Myocyte (in vitro differentiated cells): ENCODE measurements at regions not wholly inside any gene's neighbourhood (a gene's known extent, or its start where the extent isn't known, plus 50 kb on each side); places are given as distances from the start of the nearest gene placed in this dataset.
"Not testable (repeated sequence)": the region's sequence is repeated elsewhere in the genome, so short reads cannot be mapped to it uniquely, and the experiment has no call there.

Experiments used
- DNase-seq: peaks from one replicate; pipeline ENCODE4 v3.0.0-alpha.2; 2012; ENCODE audit warnings: low read depth

- DNase-seq: no peak
Measured at GRCh38 chr3:106071306-106071705, 202.5 kb upstream of the CBLB start.

- not testable (repeated sequence) for DNase-seq
Measured at GRCh38 chr3:106072596-106072995, 203.8 kb upstream of the CBLB start.

GRCh38 chr3:106073806-106074205 is 205.0 kb upstream of the CBLB start:
- not testable (repeated sequence) for DNase-seq

- not testable (repeated sequence) for DNase-seq
Measured at GRCh38 chr3:106075731-106076130, 206.9 kb upstream of the CBLB start.

- no peak for DNase-seq
Measured at GRCh38 chr3:106078635-106079034, 209.8 kb upstream of the CBLB start.

GRCh38 chr3:106082616-106083015 is 213.8 kb upstream of the CBLB start:
- no peak for DNase-seq

- no peak for DNase-seq
Measured at GRCh38 chr3:106083207-106083606, 214.4 kb upstream of the CBLB start.

- DNase-seq: no peak
Measured at GRCh38 chr3:106083854-106084253, 215.0 kb upstream of the CBLB start.

GRCh38 chr3:106086038-106086437 is 217.2 kb upstream of the CBLB start:
- DNase-seq: peak; percentile 26

- DNase-seq: no peak
Measured at GRCh38 chr3:106086636-106087035, 217.8 kb upstream of the CBLB start.

- no peak for DNase-seq
Measured at GRCh38 chr3:106088304-106088703, 219.5 kb upstream of the CBLB start.

GRCh38 chr3:106088899-106089298 is 220.1 kb upstream of the CBLB start:
- no peak for DNase-seq

GRCh38 chr3:106089806-106090205 is 221.0 kb upstream of the CBLB start:
- no peak for DNase-seq

GRCh38 chr3:106092792-106093191 is 224.0 kb upstream of the CBLB start:
- no peak for DNase-seq

- no peak for DNase-seq
Measured at GRCh38 chr3:106093616-106094015, 224.8 kb upstream of the CBLB start.

- DNase-seq: no peak
Measured at GRCh38 chr3:106097817-106098435, 229.1 kb upstream of the CBLB start.

GRCh38 chr3:106103383-106103782 is 234.6 kb upstream of the CBLB start:
- DNase-seq: no peak

GRCh38 chr3:106104078-106104477 is 235.3 kb upstream of the CBLB start:
- no peak for DNase-seq

- DNase-seq: no peak
Measured at GRCh38 chr3:106108925-106109324, 240.1 kb upstream of the CBLB start.

GRCh38 chr3:106112561-106112960 is 243.7 kb upstream of the CBLB start:
- DNase-seq: not testable (repeated sequence)

GRCh38 chr3:106113747-106114146 is 244.9 kb upstream of the CBLB start:
- DNase-seq: no peak

GRCh38 chr3:106114220-106114619 is 245.4 kb upstream of the CBLB start:
- DNase-seq: no peak

GRCh38 chr3:106114848-106115247 is 246.0 kb upstream of the CBLB start:
- no peak for DNase-seq

- DNase-seq: no peak
Measured at GRCh38 chr3:106115557-106115956, 246.7 kb upstream of the CBLB start.
